ENCODE measurements at regions not wholly inside any gene's neighbourhood (a gene's known extent, or its start where the extent isn't known, plus 50 kb on each side); places are given as distances from the start of the nearest gene placed in this dataset.

DNA sequence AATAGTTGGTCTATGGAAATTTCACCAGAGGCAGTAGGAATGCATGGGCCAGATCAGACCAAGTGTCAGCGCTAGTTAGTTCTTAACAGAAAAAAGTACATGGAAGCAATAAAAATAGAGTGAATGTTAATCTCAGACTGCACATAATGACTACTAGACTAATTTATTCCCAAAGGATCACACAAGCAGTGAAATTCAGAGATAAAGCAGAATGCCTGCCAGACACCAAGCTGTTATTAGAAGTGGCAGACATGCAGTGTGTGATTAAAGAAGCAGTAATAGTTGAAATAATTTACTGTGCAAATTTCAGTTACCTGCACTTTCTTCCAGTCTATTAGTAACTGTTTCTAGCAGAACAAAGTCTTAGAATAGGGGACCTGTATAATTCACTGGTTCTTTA lies 1024.2 kb downstream of the CDH9 start:
- 70 to 85% (median 78%) methylated on average over 1 of the region's 1 CpG for WGBS, 4 donors
- Histone ChIP-seq H3K4me3 (no peak overlapping the region), H3K9me3 (replicated peaks in 1 of 3) (no peaks in the 10 kb centered on the region), H3K27me3 (no peaks in the 10 kb centered on the region), H3K4me1 (replicated peaks in 1 of 2) (no peaks in the 10 kb centered on the region), H3K36me3 (replicated peaks in 1 of 2) (no peaks in the 10 kb centered on the region), H3K27ac (no peak overlapping the region)
- TF ChIP-seq, protein P1, sequence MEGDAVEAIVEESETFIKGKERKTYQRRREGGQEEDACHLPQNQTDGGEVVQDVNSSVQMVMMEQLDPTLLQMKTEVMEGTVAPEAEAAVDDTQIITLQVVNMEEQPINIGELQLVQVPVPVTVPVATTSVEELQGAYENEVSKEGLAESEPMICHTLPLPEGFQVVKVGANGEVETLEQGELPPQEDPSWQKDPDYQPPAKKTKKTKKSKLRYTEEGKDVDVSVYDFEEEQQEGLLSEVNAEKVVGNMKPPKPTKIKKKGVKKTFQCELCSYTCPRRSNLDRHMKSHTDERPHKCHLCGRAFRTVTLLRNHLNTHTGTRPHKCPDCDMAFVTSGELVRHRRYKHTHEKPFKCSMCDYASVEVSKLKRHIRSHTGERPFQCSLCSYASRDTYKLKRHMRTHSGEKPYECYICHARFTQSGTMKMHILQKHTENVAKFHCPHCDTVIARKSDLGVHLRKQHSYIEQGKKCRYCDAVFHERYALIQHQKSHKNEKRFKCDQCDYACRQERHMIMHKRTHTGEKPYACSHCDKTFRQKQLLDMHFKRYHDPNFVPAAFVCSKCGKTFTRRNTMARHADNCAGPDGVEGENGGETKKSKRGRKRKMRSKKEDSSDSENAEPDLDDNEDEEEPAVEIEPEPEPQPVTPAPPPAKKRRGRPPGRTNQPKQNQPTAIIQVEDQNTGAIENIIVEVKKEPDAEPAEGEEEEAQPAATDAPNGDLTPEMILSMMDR (IDR thresholded peaks at IDR 0.05), result no peak
- no peak for TF ChIP-seq POLR2A (IDR thresholded peaks at IDR 0.05)
- DNase-seq, result no peak
- intact Hi-C loops (cut with DNase I), result no loop called here

DNA sequence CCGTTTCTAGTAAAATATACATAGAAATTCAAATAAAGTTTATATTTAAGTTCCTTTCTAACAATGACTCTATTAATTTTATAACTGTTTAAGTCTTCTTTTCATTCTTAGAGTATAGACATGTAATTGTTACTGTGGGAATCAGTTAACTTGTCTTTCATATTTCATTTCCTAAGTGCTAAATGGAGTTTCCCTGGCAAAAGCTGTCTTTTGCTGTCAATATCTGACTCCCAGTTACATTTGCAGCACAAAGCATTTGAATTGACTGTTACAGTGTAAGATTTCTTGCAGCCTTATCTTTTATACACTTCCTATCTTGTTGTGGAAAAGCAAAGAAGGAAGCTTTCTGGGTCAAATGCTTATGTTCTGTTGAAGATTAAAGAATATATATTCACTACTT lies 1026.3 kb downstream of the CDH9 start:
- Histone ChIP-seq H3K27ac (no peak overlapping the region), H3K36me3 (replicated peaks in 1 of 2) (no peaks in the 10 kb centered on the region), H3K4me3 (no peak overlapping the region), H3K9me3 (replicated peaks in 1 of 3) (no peaks in the 10 kb centered on the region), H3K4me1 (replicated peaks in 1 of 2) (no peaks in the 10 kb centered on the region), H3K27me3 (no peaks in the 10 kb centered on the region)
- 65 to 75% (median 69%) methylated on average over 1 of the region's 1 CpG for whole genome bisulfite sequencing, 4 donors
- no peak for DNase-seq
- intact Hi-C loops (cut with DNase I), result no loop called here
- TF ChIP-seq POLR2A (IDR thresholded peaks at IDR 0.05), result no peak
- TF ChIP-seq, protein P1 (IDR thresholded peaks at IDR 0.05), result no peak

DNA sequence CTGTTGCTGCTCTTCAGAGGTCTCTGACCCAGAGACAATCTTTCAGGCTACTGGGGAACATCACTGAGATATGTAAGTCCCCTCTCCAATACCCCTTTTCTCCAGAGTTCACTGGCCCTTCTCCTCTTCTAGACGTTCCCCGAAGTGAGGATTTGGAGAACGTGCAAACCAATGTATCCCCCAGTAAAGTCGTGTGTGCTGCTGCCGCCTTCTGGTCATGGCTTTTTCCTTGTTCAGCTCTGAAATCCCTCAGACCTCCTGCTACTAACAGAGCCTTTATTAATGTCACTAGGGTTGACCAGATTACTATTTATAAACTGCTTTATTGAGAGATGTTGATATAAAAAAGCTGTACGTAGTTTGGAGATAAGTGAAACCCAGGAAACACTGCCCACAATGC lies 1028.6 kb downstream of the CDH9 start:
- Histone ChIP-seq H3K4me1 (replicated peaks in 1 of 2) (no peaks in the 10 kb centered on the region), H3K27ac (no peak overlapping the region), H3K36me3 (replicated peaks in 1 of 2) (no peaks in the 10 kb centered on the region), H3K27me3 (no peaks in the 10 kb centered on the region), H3K4me3 (no peak overlapping the region), H3K9me3 (replicated peaks in 1 of 3) (no peaks in the 10 kb centered on the region)
- TF ChIP-seq, protein P1 (IDR thresholded peaks at IDR 0.05), result peak in 3 of 6 experiments; percentile 9 to 31 (median 9)
- TF ChIP-seq POLR2A (IDR thresholded peaks at IDR 0.05), result no peak
- intact Hi-C loops (cut with DNase I), result no loop called here
- DNase-seq, result peak in 4 of 7 donors; percentile 5 to 48 (median 14)
- WGBS, 4 donors, result 17 to 25% (median 19%) methylated on average over 6 of the region's 6 CpGs

DNA sequence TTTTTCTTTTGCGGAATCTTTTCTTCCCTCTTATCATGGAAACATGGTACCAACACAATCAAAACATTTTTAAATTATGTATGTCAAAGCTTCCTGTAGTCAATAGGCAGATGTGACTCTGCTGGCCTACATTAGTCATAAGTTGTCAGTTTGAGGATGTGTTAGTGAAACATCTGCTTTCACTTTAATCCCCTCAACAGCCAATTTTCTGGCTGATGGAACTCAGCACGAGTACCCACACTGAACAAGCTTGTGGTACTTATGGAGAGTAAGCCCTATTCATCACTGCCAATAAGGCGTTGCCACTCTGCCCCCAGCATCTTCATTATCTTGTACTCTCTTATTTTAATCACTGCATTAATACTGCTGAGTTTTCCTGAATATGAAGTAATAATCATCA lies 1034.4 kb downstream of the CDH9 start:
- no peak for DNase-seq

More for the DNA sequence above, 1034.4 kb downstream of the CDH9 start:
- H3K4me3 ChIP-seq, result no peak overlapping the region
- TF ChIP-seq, protein P1 (IDR thresholded peaks at IDR 0.05), result no peak
- TF ChIP-seq POLR2A (IDR thresholded peaks at IDR 0.05), result no peak
- H3K36me3 ChIP-seq (replicated peaks in 1 of 2), result no peaks in the 10 kb centered on the region
- H3K4me1 ChIP-seq (replicated peaks in 1 of 2), result no peaks in the 10 kb centered on the region
- no peaks in the 10 kb centered on the region for H3K27me3 ChIP-seq
- no peak overlapping the region for H3K27ac ChIP-seq
- 51 to 68% (median 58%) methylated on average over 3 of the region's 3 CpGs for WGBS, 4 donors
- no peaks in the 10 kb centered on the region for H3K9me3 ChIP-seq (replicated peaks in 1 of 3)
- intact Hi-C loops (cut with DNase I), result no loop called here
